Epithelial cell of proximal tubule (primary cell): ENCODE measurements at regions not wholly inside any gene's neighbourhood (a gene's known extent, or its start where the extent isn't known, plus 50 kb on each side); places are given as distances from the start of the nearest gene placed in this dataset.
"Not testable (repeated sequence)": the region's sequence is repeated elsewhere in the genome, so short reads cannot be mapped to it uniquely, and the experiment has no call there.

Source experiments
- DNase-seq: peaks from one replicate; pipeline ENCODE4 v3.0.0-alpha.2; 2011; ENCODE audit warnings: low read depth
- H3K4me3 ChIP-seq: 2 replicates; pipeline ENCODE4 v1.5.1; 2011; ENCODE audit warnings: low read depth, mild to moderate bottlenecking, low read length
- TF ChIP-seq, protein P1 (sequence below): conservative IDR thresholded peaks from 2 replicates; pipeline ENCODE4 v1.5.1; 2012; ENCODE audit warnings: low read depth, mild to moderate bottlenecking, low read length

DNA sequence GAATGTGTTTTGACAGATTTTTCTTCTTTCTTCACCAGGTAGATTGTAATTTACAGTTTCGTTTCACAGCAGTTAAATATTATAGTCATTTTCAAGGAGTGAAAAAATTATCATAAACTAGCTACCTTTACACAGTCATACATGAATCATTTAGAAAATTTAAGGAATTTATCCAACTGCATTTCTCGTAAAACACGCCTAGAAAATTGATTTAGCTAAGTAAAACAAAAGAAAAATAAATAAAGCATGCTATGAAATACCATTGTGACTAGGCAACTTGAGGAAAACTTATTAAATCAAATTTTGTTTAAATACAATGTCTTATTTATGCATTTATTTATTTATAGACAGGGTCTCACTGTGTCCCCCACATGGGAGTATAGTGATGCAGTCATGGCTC, 109.9 kb upstream of the EMB start:
- H3K4me3 ChIP-seq = no peak overlapping the region
- DNase-seq = no peak
- TF ChIP-seq, protein P1, sequence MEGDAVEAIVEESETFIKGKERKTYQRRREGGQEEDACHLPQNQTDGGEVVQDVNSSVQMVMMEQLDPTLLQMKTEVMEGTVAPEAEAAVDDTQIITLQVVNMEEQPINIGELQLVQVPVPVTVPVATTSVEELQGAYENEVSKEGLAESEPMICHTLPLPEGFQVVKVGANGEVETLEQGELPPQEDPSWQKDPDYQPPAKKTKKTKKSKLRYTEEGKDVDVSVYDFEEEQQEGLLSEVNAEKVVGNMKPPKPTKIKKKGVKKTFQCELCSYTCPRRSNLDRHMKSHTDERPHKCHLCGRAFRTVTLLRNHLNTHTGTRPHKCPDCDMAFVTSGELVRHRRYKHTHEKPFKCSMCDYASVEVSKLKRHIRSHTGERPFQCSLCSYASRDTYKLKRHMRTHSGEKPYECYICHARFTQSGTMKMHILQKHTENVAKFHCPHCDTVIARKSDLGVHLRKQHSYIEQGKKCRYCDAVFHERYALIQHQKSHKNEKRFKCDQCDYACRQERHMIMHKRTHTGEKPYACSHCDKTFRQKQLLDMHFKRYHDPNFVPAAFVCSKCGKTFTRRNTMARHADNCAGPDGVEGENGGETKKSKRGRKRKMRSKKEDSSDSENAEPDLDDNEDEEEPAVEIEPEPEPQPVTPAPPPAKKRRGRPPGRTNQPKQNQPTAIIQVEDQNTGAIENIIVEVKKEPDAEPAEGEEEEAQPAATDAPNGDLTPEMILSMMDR = no peak

DNA sequence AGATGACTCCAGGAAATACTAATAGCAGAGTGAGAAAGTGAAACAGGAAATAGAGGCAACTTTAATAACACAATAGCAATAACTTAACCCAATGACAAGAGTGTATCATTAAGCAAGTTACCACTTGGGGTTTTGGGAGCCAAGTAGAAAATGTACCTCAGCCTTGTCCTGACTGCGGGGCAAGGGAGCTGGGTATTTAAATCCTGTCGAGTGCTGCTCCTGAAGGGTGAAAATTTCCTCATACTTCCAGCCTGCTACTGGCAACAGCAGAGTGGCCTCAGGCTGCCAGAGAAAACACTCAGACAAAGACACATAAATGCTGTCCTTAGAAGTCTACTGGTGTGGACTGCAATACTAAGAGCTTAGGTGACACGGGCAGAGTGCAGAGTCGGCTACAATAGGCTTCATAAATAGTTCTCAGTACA, 112.5 kb upstream of the EMB start:
- TF ChIP-seq, protein P1 = no peak
- no peak overlapping the region for H3K4me3 ChIP-seq

DNA sequence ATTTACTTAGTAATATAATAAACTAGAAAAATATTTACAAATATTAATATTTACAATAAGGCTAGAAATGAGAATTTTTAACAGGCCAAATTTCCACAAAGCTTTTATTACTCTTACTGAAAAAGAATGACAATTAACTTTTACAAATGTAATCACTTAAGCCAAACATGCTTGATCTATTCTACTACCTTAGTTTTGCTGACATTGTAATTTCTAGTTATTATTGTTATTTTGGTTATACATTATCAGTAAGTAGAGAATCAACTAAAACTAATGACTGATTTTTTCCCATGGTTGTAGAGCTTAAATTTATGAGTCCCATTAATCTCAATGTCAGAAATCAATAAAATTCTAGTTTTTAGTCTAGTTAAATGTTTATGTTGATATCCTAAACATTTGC, 107.8 kb upstream of the PARP8 start:
- not testable (repeated sequence) for DNase-seq, H3K4me3 ChIP-seq

More for the DNA sequence above, 112.5 kb upstream of the EMB start:
- no peak for DNase-seq

DNA sequence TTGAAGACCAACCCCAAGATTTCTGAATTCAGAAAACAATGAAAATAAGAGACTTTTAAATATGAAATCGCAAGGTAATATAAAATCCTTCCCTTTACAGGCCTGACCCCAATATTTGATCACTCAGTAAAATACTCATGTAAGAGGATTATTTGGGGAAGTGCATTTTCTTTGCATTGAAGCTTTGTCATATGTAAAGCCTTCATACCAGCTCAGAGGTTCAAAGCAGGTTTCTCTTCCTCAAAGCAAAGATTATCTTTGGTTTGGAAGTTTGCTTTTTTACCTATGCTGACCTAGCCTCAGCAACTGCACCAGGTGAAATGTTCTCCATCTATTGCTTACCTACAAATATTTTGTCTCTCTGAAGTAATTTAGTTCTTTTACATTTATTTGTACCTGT, 106.5 kb upstream of the PARP8 start:
- TF ChIP-seq, protein P1 = no peak
- no peak for DNase-seq
- no peak overlapping the region for H3K4me3 ChIP-seq

DNA sequence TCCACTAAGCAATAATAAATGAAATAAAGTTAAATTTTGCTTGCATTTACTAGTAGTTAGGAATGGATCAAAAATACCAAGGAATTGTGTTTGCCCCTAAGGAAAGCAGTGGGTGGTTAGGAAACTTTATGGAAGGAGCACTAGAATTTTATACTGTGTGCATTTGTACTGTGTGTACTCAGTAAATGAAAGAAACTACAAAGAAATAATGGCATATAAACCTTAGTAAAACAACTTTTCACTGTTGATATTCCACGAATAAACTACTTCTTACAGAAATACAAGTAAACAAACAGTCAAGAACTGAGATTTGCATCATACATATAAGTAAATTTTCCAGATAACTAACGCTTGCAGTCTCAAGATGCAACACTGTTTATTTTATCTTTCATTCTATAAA, 103.7 kb upstream of the PARP8 start:
- TF ChIP-seq, protein P1 = no peak
- H3K4me3 ChIP-seq = no peak overlapping the region
- no peak for DNase-seq

DNA sequence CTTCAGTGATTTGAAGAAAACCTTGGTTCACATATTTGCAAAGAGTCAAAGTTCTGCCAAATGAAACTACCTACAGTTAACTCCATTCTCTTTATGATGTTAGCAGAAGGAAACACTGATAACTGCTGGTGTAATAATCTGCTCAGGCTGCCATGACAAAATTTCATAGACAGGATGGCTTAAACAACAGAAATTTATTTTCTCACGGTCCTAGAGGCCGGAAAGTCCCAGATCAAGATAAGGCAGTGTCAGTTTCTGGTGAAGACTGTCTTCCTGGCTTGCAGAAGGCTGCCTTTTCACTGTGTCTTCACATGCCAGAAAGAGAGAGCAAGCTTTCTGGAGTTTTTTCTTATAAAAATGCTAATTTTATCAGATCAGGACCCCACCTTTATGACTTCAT, 102.4 kb upstream of the PARP8 start:
- TF ChIP-seq, protein P1 = no peak
- no peak for DNase-seq
- no peak overlapping the region for H3K4me3 ChIP-seq

DNA sequence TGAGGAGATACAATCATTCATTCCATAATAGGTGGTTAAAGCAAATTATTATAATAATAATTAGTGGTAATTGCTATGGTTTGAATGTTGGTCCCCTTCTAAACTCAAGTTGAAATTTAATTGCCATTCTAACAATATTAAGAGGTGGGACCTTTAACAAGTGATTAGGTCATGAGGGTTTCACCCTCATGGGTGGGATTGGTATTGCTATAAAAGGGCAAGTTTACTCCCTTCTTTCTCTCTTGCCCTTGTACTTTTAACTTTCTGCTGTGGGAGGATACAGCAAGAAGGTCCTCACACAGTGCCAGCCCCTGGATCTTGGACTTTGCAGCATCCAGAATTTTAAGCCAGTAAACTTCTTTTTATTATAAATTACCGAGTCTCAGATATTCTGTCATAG, 101.9 kb upstream of the PARP8 start:
- H3K4me3 ChIP-seq = no peak overlapping the region
- TF ChIP-seq, protein P1 = no peak
- DNase-seq = no peak

DNA sequence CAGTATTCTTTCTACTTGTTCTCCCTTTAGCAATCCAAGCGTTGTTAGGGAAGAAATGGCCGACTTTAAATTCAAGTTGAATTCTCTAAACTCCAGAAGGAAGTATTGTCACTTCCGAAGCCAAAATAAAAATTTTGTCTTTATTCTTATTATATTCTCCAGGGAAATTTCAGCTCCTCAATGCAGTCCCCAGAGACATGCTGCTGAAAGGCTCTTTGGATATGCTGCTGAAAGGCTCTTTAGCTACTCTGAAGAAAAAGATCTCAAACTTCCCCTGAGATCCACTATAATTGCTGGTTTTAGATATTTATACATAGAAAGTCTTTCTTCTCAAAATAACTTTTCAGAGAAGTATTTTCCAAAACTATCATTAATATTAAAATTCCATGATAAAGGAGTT, 92.3 kb upstream of the PARP8 start:
- no peak for DNase-seq
- TF ChIP-seq, protein P1 = no peak
- no peak overlapping the region for H3K4me3 ChIP-seq
